CD4-positive, alpha-beta T cell (primary cell): ENCODE measurements at regions not wholly inside any gene's neighbourhood (a gene's known extent, or its start where the extent isn't known, plus 50 kb on each side); places are given as distances from the start of the nearest gene placed in this dataset.

Source experiments
- ATAC-seq: fragments of 200-7000 bp; cut with Tn5 transposase; one replicate; pipeline ENCODE4 v1.10.0; 2022; ENCODE audit warnings: mild to moderate bottlenecking; ENCODE audit not compliant: poor library complexity
- CTCF ChIA-PET: fragments of 350-600 bp; sonication (Branson Sonifier 250); formaldehyde crosslinking; loops from one replicate; lab custom pipeline; 2021; ENCODE audit warnings: antibody characterized with exemption, inconsistent platforms; lab: Charles Lee
- POLR2A ChIA-PET: fragments of 350-600 bp; sonication (Branson Sonifier 250); formaldehyde crosslinking; loops from one replicate; lab custom pipeline; 2021; ENCODE audit warnings: antibody characterized with exemption, inconsistent platforms; lab: Charles Lee
- DNase-seq, 14 experiments: peaks; one replicate each; pipeline ENCODE4 v3.0.0-alpha.2; 2013 to 2020; ENCODE audit warnings: mixed read lengths in 2 of 14
- H3K27ac ChIP-seq, 2 donors: one replicate each; pipeline versions ENCODE4 v1.5.1 to v1.7.0; 2013; ENCODE audit warnings: low read length in 2 of 2, low read depth in 1 of 2, mild to moderate bottlenecking in 1 of 2
- H3K27me3 ChIP-seq, 2 experiments: 1 replicate in 1 of 2; 2 replicates in 1 of 2; pipeline versions ENCODE4 v1.6.1 to v1.7.0; 2013; ENCODE audit warnings: low read length in 2 of 2, control low read depth in 1 of 2, mild to moderate bottlenecking in 1 of 2, moderate library complexity in 1 of 2; ENCODE audit not compliant: insufficient read depth in 2 of 2, control insufficient read depth in 1 of 2
- H3K36me3 ChIP-seq: one replicate; pipeline ENCODE4 v1.6.1; 2013; ENCODE audit warnings: low read length, control low read depth; ENCODE audit not compliant: insufficient read depth
- H3K4me1 ChIP-seq: one replicate; pipeline ENCODE4 v1.6.1; 2013; ENCODE audit warnings: low read length, control low read depth; ENCODE audit not compliant: insufficient read depth
- H3K4me3 ChIP-seq: one replicate; pipeline ENCODE4 v1.5.1; 2013; ENCODE audit warnings: mild to moderate bottlenecking, low read length, moderate library complexity
- H3K9me3 ChIP-seq, 2 experiments: 1 replicate in 1 of 2; 2 replicates in 1 of 2; pipeline versions ENCODE4 v1.6.1 to v1.7.0; 2013; ENCODE audit warnings: low read length in 2 of 2, mild to moderate bottlenecking in 2 of 2, control low read depth in 1 of 2, moderate library complexity in 1 of 2; ENCODE audit not compliant: control insufficient read depth in 1 of 2, insufficient read depth in 1 of 2
- H3K27ac Mint-ChIP-seq: one replicate; pipeline ENCODE4 v1.8.0; 2020; ENCODE audit warnings: mixed read lengths
- H3K27me3 Mint-ChIP-seq: one replicate; pipeline ENCODE4 v1.8.0; 2021; ENCODE audit warnings: mixed read lengths
- H3K36me3 Mint-ChIP-seq: one replicate; pipeline ENCODE4 v1.8.0; 2021; ENCODE audit warnings: low read depth, mixed read lengths
- H3K4me1 Mint-ChIP-seq: one replicate; pipeline ENCODE4 v1.8.0; 2021; ENCODE audit warnings: low read depth, mixed read lengths
- H3K4me3 Mint-ChIP-seq: one replicate; pipeline ENCODE4 v1.8.0; 2020; ENCODE audit warnings: mild to moderate bottlenecking, mixed read lengths
- H3K9me3 Mint-ChIP-seq: one replicate; pipeline ENCODE4 v1.8.0; 2020; ENCODE audit warnings: mixed read lengths
- intact Hi-C, 2 experiments: fragments of 100-400 bp; cut with DNase I in 1 of 2; cut with micrococcal nuclease in 1 of 2; formaldehyde crosslinking; loops; one replicate each; pipeline versions ENCODE4 v1.15.1 to v1.9.0; 2023 to 2025; cut with DNase I, micrococcal nuclease
- TF ChIP-seq, protein P1 (sequence below): fragments of 200-600 bp; IDR thresholded peaks from one replicate; pipeline ENCODE4 v1.8.0; 2022; ENCODE audit warnings: antibody characterized with exemption, mild to moderate bottlenecking

DNA sequence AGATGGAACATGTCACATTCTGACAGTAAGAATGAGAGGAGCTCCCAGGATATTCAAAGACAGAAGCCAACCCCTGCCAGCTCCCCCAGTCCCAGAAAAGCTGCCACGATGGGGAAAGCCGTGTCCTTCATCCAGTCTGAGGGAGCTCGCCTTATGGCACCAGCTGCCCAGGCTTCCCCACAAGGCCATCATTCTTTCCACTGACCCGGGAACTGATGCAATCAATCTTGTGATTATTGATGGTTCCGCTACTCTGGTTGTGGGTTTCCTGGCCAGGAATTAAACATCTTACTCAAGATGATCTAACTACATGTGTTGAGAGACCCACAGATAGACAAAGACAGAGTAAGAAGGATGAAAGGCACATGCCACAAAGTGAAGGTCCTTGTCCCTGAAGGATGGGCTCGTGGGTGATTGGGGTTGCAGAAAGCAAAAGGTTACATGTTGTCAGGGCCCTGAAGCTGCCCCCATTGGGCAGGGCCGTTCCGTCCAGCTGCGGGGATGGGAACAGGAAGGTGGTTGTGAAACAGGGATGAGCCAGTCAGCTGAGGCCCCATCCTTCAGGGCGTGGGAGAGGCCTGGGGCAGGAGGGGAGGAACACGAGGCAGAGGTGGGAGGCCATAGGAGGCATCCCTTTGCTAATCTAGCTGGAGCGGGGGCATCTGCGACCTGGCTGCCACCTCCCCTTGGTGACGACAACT lies 127.6 kb downstream of the OAT start:
- no peaks in the 10 kb centered on the region for H3K36me3 ChIP-seq
- no peaks in the 10 kb centered on the region for H3K9me3 ChIP-seq
- no peak for ATAC-seq
- TF ChIP-seq, protein P1, sequence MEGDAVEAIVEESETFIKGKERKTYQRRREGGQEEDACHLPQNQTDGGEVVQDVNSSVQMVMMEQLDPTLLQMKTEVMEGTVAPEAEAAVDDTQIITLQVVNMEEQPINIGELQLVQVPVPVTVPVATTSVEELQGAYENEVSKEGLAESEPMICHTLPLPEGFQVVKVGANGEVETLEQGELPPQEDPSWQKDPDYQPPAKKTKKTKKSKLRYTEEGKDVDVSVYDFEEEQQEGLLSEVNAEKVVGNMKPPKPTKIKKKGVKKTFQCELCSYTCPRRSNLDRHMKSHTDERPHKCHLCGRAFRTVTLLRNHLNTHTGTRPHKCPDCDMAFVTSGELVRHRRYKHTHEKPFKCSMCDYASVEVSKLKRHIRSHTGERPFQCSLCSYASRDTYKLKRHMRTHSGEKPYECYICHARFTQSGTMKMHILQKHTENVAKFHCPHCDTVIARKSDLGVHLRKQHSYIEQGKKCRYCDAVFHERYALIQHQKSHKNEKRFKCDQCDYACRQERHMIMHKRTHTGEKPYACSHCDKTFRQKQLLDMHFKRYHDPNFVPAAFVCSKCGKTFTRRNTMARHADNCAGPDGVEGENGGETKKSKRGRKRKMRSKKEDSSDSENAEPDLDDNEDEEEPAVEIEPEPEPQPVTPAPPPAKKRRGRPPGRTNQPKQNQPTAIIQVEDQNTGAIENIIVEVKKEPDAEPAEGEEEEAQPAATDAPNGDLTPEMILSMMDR, result no peak
- no peak overlapping the region for H3K27ac Mint-ChIP-seq
- DNase-seq, result peak in 2 of 14 experiments; percentile 55 to 59
- CTCF ChIA-PET, result interaction anchor here (0.6 kb wide), 1 partner anchor 108 kb away, joined by 3 read pairs; no protein-coding TSS in a partner anchor
- no peaks in the 10 kb centered on the region for H3K36me3 Mint-ChIP-seq
- no peak overlapping the region for H3K4me3 ChIP-seq
- POLR2A ChIA-PET, result no interaction called here
- intact Hi-C loops, result no loop called here
- no peaks in the 10 kb centered on the region for H3K27me3 ChIP-seq
- no peaks in the 10 kb centered on the region for H3K27me3 Mint-ChIP-seq
- H3K4me1 ChIP-seq, result peaks cover 5% of the 10 kb centered on the region
- H3K4me1 Mint-ChIP-seq, result no peaks in the 10 kb centered on the region
- no peak overlapping the region for H3K27ac ChIP-seq
- no peaks in the 10 kb centered on the region for H3K9me3 Mint-ChIP-seq
- H3K4me3 Mint-ChIP-seq, result no peak overlapping the region

DNA sequence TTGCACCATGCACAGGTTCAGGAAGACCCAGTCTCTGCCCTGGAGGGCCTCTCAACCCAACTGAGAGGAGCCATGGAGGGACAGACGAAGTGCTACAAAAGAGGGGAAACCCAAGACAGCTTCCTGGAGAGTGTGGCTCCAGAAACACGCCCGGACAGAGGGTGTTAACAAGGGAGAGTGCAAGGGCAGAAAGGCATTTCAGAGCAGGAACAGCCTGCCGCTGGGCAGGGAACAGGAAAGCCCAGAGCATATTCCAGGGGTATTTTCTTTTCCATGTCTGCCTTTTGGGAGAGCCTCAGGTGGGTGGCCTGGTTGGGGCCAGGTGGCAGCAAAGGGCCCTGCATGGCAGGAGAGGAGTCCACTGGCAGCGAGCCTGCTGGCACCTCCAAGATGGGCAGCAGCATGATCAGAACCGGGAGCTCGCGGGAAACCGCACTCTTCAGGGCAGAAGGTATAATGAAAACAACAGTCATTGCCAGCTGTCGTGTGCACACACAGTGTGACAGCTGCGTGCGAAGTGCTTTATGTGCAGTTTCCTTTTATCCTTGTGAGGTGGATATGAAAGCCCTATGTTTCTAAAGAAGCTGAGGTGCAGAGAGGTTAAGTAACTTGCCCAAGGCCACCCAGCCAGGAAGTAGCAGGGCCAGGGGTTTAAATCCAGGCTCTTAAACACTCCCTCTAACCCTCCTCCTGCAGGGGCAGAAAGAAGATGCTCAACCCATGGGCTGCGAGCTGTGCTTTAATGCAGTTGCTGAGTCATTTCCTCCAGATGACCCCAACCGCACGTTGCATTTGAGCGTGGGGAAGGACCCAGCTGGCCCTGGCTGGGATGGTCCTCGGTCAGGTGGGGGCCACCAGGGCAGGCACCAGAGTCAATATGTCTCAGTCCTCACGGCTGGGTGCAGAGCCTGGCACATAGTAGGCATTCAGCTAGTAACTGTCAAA lies 128.6 kb downstream of the OAT start:
- H3K4me3 Mint-ChIP-seq, result no peak overlapping the region

More for the DNA sequence above, 128.6 kb downstream of the OAT start:
- Mint-ChIP-seq H3K9me3 (no peaks in the 10 kb centered on the region), H3K27me3 (no peaks in the 10 kb centered on the region), H3K36me3 (no peaks in the 10 kb centered on the region), H3K27ac (no peak overlapping the region), H3K4me1 (no peaks in the 10 kb centered on the region)
- intact Hi-C loops, result no loop called here
- TF ChIP-seq, protein P1, result no peak
- no peak for ATAC-seq
- H3K27me3 ChIP-seq, result no peaks in the 10 kb centered on the region
- no peaks in the 10 kb centered on the region for H3K36me3 ChIP-seq
- DNase-seq, result peak in 2 of 14 experiments; percentile 54 to 64
- ChIA-PET POLR2A (no interaction called here), CTCF (interaction anchor here (0.6 kb wide), 1 partner anchor 109 kb away, joined by 3 read pairs; no protein-coding TSS in a partner anchor)
- no peak overlapping the region for H3K4me3 ChIP-seq
- H3K27ac ChIP-seq, result no peak overlapping the region
- no peaks in the 10 kb centered on the region for H3K9me3 ChIP-seq
- H3K4me1 ChIP-seq, result peaks cover 5% of the 10 kb centered on the region
